HG02759 (cell line): ENCODE measurements at regions not wholly inside any gene's neighbourhood (a gene's known extent, or its start where the extent isn't known, plus 50 kb on each side); places are given as distances from the start of the nearest gene placed in this dataset.
"Not testable (repeated sequence)": the region's sequence is repeated elsewhere in the genome, so short reads cannot be mapped to it uniquely, and the experiment has no call there.

Experiments used
- ATAC-seq: cut with Tn5 transposase; IDR thresholded peaks from one replicate; pipeline ENCODE4 v1.9.1; 2021; ENCODE audit warnings: mild to moderate bottlenecking, moderate library complexity; ENCODE audit not compliant: unreplicated experiment

GRCh38 chr5:174532455-174533453, 191.6 kb upstream of the MSX2 start:
- no peak for ATAC-seq

- no peak for ATAC-seq
Measured at GRCh38 chr5:174533751-174534241, 190.6 kb upstream of the MSX2 start.

GRCh38 chr5:174535669-174536068, 188.7 kb upstream of the MSX2 start:
- no peak for ATAC-seq

- ATAC-seq = not testable (repeated sequence)
Measured at GRCh38 chr5:174539823-174540222, 184.6 kb upstream of the MSX2 start.

GRCh38 chr5:174542037-174542436, 182.3 kb upstream of the MSX2 start:
- ATAC-seq = no peak

- ATAC-seq = no peak
Measured at GRCh38 chr5:174542471-174542870, 181.9 kb upstream of the MSX2 start.

- no peak for ATAC-seq
Measured at GRCh38 chr5:174545926-174546325, 178.5 kb upstream of the MSX2 start.

- ATAC-seq = no peak
Measured at GRCh38 chr5:174547814-174548213, 176.6 kb upstream of the MSX2 start.

- no peak for ATAC-seq
Measured at GRCh38 chr5:174549254-174549653, 175.1 kb upstream of the MSX2 start.

- ATAC-seq = no peak
Measured at GRCh38 chr5:174550026-174550425, 174.4 kb upstream of the MSX2 start.

GRCh38 chr5:174552428-174552827, 172.0 kb upstream of the MSX2 start:
- ATAC-seq = no peak

GRCh38 chr5:174553556-174553955, 170.8 kb upstream of the MSX2 start:
- ATAC-seq = no peak

- ATAC-seq = no peak
Measured at GRCh38 chr5:174555726-174556125, 168.7 kb upstream of the MSX2 start.

GRCh38 chr5:174556756-174557155, 167.6 kb upstream of the MSX2 start:
- ATAC-seq = no peak

- no peak for ATAC-seq
Measured at GRCh38 chr5:174558190-174558589, 166.2 kb upstream of the MSX2 start.

GRCh38 chr5:174559141-174559540, 165.2 kb upstream of the MSX2 start:
- ATAC-seq = no peak

- ATAC-seq = no peak
Measured at GRCh38 chr5:174559566-174560090, 164.8 kb upstream of the MSX2 start.

- ATAC-seq = no peak
Measured at GRCh38 chr5:174560861-174561260, 163.5 kb upstream of the MSX2 start.

- ATAC-seq = not testable (repeated sequence)
Measured at GRCh38 chr5:174563040-174563439, 161.3 kb upstream of the MSX2 start.

- no peak for ATAC-seq
Measured at GRCh38 chr5:174563899-174564298, 160.5 kb upstream of the MSX2 start.

- no peak for ATAC-seq
Measured at GRCh38 chr5:174567506-174568141, 156.8 kb upstream of the MSX2 start.

- no peak for ATAC-seq
Measured at GRCh38 chr5:174570662-174571061, 153.7 kb upstream of the MSX2 start.
